OCI-LY7 (cell line): ENCODE measurements at regions not wholly inside any gene's neighbourhood (a gene's known extent, or its start where the extent isn't known, plus 50 kb on each side); places are given as distances from the start of the nearest gene placed in this dataset.

Source experiments
- BruUV-seq: library from RNA; stranded (reverse); fragments of 400-500 nt; replicated peaks from 2 replicates; lab custom pipeline; 2021; lab: Mats Ljungman, UMichigan
- CTCF ChIA-PET: fragments of 300-600 bp; sonication (Branson Sonifier 250); formaldehyde crosslinking; loops from one replicate; lab custom pipeline; 2022; ENCODE audit warnings: antibody characterized with exemption; ENCODE audit not compliant: unreplicated experiment; lab: Charles Lee
- POLR2A ChIA-PET: fragments of 300-600 bp; sonication (Branson Sonifier 250); formaldehyde crosslinking; loops from one replicate; lab custom pipeline; 2022; ENCODE audit warnings: antibody characterized with exemption; lab: Charles Lee
- DNase-seq: peaks from one replicate; pipeline ENCODE4 v3.0.0-alpha.2; 2015; ENCODE audit warnings: low spot score
- H2AFZ ChIP-seq: fragments of 200-600 bp; sonication (generic), shearing (Covaris generic); 2 replicates; pipeline ENCODE4 v1.6.1; 2014; ENCODE audit warnings: mild to moderate bottlenecking, antibody characterized with exemption, low read length, moderate library complexity
- H3K27ac ChIP-seq: fragments of 200-600 bp; sonication (generic); 2 replicates; pipeline ENCODE4 v1.5.1; 2014; ENCODE audit warnings: mixed run types, low read depth, mild to moderate bottlenecking, moderate library complexity, low read length, inconsistent platforms; ENCODE audit not compliant: poor library complexity, severe bottlenecking
- H3K36me3 ChIP-seq: fragments of 200-600 bp; sonication (generic); 2 replicates; pipeline ENCODE4 v1.6.1; 2014; ENCODE audit warnings: mild to moderate bottlenecking, antibody characterized with exemption, low read length, moderate library complexity, mixed read lengths; ENCODE audit not compliant: insufficient read depth
- H3K4me1 ChIP-seq: fragments of 200-600 bp; sonication (generic); 2 replicates; pipeline ENCODE4 v1.5.1; 2014; ENCODE audit warnings: mild to moderate bottlenecking, low read length; ENCODE audit not compliant: insufficient read depth, poor library complexity, severe bottlenecking
- H3K4me2 ChIP-seq: fragments of 200-600 bp; sonication (generic); 2 replicates; pipeline ENCODE4 v1.6.1; 2014; ENCODE audit warnings: mild to moderate bottlenecking, low read length
- H3K4me3 ChIP-seq: fragments of 200-600 bp; sonication (generic); 2 replicates; pipeline ENCODE4 v1.5.1; 2014; ENCODE audit warnings: mild to moderate bottlenecking, low read depth, low read length; ENCODE audit not compliant: poor library complexity, severe bottlenecking
- H3K79me2 ChIP-seq: fragments of 200-600 bp; sonication (generic); 2 replicates; pipeline ENCODE4 v1.6.1; 2016; ENCODE audit warnings: low read depth, mild to moderate bottlenecking, low read length, moderate library complexity, mixed read lengths; ENCODE audit not compliant: insufficient read depth
- H3K9me2 ChIP-seq: fragments of 200-600 bp; sonication (generic); 2 replicates; pipeline ENCODE4 v1.6.1; 2016; ENCODE audit warnings: mild to moderate bottlenecking, low read length, mixed read lengths; ENCODE audit not compliant: insufficient read depth
- H3K9me3 ChIP-seq: fragments of 200-600 bp; sonication (generic); 2 replicates; pipeline ENCODE4 v1.6.1; 2014; ENCODE audit warnings: mild to moderate bottlenecking, mixed run types, low read length, mixed read lengths
- H4K20me1 ChIP-seq: fragments of 200-600 bp; sonication (generic); 2 replicates; pipeline ENCODE4 v1.6.1; 2014; ENCODE audit warnings: mild to moderate bottlenecking, antibody characterized with exemption, low read length, moderate library complexity, mixed read lengths; ENCODE audit not compliant: insufficient read depth
- EZH2phosphoT487 ChIP-seq: fragments of 200-600 bp; sonication (generic); IDR thresholded peaks from 2 replicates; pipeline ENCODE4 v1.6.1; 2018; ENCODE audit warnings: low read depth, borderline replicate concordance, mild to moderate bottlenecking, mixed run types, antibody characterized with exemption, low read length, moderate library complexity, mixed read lengths
- intact Hi-C: fragments of 100-400 bp; cut with micrococcal nuclease; formaldehyde crosslinking; loops from one replicate; pipeline ENCODE4 v1.10.0; 2022; ENCODE audit not compliant: unreplicated experiment
- TF ChIP-seq, protein P1 (sequence below): fragments of 200-600 bp; sonication (generic); conservative IDR thresholded peaks from 2 replicates; pipeline ENCODE4 v1.5.1; 2014; ENCODE audit warnings: mild to moderate bottlenecking, antibody characterized with exemption, low read length, moderate library complexity, mixed read lengths

DNA sequence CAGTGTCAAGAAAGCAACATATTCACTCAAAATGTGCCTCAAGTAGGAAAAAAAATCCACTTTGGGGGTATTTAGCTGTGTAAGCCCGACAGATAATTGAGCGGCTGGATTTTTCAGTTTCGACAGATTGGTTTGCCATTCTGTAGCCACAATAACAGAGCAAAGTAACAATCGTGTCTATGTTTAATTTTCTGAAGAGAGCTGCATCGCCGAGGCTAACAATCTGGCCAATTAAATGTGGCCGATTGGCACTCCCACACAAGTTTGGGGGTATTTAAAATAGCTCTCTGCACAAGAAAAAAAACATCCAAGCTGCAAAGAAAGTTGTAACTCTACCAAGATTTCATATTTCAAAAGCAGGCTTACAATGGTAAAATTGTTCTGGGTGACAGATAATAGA lies 99.7 kb upstream of the CDH13 start:
- no TSS peak for BruUV-seq
- ChIA-PET CTCF (no interaction called here), POLR2A (no interaction called here)
- Histone ChIP-seq H3K9me3 (no peaks in the 10 kb centered on the region), H3K4me2 (no peak overlapping the region), H3K4me3 (no peak overlapping the region), H3K27ac (no peak overlapping the region), H3K4me1 (no peaks in the 10 kb centered on the region), H3K79me2 (no peaks in the 10 kb centered on the region), H4K20me1 (no peaks in the 10 kb centered on the region), H3K36me3 (no peaks in the 10 kb centered on the region), H3K9me2 (no peaks in the 10 kb centered on the region), H2AFZ (no peak overlapping the region)
- intact Hi-C loops, result no loop called here
- TF ChIP-seq, protein P1, sequence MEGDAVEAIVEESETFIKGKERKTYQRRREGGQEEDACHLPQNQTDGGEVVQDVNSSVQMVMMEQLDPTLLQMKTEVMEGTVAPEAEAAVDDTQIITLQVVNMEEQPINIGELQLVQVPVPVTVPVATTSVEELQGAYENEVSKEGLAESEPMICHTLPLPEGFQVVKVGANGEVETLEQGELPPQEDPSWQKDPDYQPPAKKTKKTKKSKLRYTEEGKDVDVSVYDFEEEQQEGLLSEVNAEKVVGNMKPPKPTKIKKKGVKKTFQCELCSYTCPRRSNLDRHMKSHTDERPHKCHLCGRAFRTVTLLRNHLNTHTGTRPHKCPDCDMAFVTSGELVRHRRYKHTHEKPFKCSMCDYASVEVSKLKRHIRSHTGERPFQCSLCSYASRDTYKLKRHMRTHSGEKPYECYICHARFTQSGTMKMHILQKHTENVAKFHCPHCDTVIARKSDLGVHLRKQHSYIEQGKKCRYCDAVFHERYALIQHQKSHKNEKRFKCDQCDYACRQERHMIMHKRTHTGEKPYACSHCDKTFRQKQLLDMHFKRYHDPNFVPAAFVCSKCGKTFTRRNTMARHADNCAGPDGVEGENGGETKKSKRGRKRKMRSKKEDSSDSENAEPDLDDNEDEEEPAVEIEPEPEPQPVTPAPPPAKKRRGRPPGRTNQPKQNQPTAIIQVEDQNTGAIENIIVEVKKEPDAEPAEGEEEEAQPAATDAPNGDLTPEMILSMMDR, result no peak
- DNase-seq, result no peak

DNA sequence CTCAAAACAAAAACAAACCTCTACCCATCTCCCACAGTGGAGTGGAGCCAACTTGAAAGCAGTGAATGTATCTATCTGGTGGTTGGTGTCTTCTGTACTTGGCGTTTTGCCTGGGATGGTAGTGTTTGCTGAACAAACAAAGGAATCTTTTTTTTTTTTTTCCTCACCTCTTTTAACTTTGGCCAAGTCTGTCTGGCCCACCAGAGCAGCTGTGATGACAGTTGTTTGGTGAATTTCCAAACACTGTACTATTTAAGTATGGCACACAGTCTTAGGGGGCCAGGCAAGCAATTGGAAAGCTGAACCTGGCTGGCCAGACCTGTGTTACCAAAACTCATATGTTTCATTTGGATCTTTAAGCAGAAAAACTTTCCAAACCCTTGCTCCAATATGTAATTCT lies 101.8 kb upstream of the CDH13 start:
- Histone ChIP-seq H3K79me2 (no peaks in the 10 kb centered on the region), H2AFZ (no peak overlapping the region), H4K20me1 (no peaks in the 10 kb centered on the region), H3K9me3 (no peaks in the 10 kb centered on the region), H3K36me3 (no peaks in the 10 kb centered on the region), H3K9me2 (no peaks in the 10 kb centered on the region), H3K4me3 (no peak overlapping the region), H3K4me1 (no peaks in the 10 kb centered on the region), H3K27ac (no peak overlapping the region), H3K4me2 (no peak overlapping the region)
- DNase-seq, result no peak
- TF ChIP-seq EZH2phosphoT487, result no peak
- TF ChIP-seq, protein P1, result no peak
- intact Hi-C loops, result no loop called here
- ChIA-PET CTCF (no interaction called here), POLR2A (no interaction called here)
- BruUV-seq, result no TSS peak

DNA sequence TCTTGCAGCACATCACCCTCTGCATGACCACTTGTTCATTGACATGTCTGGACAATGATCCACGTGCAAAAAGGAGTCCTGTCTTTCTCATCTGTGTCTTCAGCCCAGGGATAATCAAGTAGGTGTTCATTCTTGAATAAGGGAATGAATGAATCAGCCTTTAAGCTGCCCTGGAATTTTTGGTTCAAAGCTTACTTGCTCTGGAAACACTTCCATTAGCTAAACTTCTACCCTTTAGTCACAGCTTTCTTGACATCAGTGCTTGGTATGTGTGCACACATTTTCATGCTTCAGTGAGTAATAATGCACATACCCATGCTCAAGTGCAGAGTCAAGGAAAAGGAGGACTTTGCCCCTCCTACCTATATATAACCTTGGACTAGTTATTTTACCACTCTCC lies 103.0 kb upstream of the CDH13 start:
- H3K4me2 ChIP-seq, result no peak overlapping the region
- no TSS peak for BruUV-seq
- H4K20me1 ChIP-seq, result no peaks in the 10 kb centered on the region
- no peaks in the 10 kb centered on the region for H3K9me2 ChIP-seq
- no peak overlapping the region for H3K27ac ChIP-seq
- no peaks in the 10 kb centered on the region for H3K36me3 ChIP-seq
- no peaks in the 10 kb centered on the region for H3K4me1 ChIP-seq
- TF ChIP-seq, protein P1, result no peak
- TF ChIP-seq EZH2phosphoT487, result no peak
- ChIA-PET CTCF (no interaction called here), POLR2A (no interaction called here)
- H3K79me2 ChIP-seq, result no peaks in the 10 kb centered on the region
- intact Hi-C loops, result no loop called here
- H3K4me3 ChIP-seq, result no peak overlapping the region
- no peaks in the 10 kb centered on the region for H3K9me3 ChIP-seq
- DNase-seq, result no peak
- no peak overlapping the region for H2AFZ ChIP-seq
